DMS53 treated with DMSO at 0.1 percent for 48 hours (cell line): ENCODE measurements at regions not wholly inside any gene's neighbourhood (a gene's known extent, or its start where the extent isn't known, plus 50 kb on each side); places are given as distances from the start of the nearest gene placed in this dataset.

Experiments
- DNase-seq: peaks from one replicate; lab custom pipeline; 2025; ENCODE audit not compliant: unreplicated experiment; lab: John Stamatoyannopoulos, UW

DNA sequence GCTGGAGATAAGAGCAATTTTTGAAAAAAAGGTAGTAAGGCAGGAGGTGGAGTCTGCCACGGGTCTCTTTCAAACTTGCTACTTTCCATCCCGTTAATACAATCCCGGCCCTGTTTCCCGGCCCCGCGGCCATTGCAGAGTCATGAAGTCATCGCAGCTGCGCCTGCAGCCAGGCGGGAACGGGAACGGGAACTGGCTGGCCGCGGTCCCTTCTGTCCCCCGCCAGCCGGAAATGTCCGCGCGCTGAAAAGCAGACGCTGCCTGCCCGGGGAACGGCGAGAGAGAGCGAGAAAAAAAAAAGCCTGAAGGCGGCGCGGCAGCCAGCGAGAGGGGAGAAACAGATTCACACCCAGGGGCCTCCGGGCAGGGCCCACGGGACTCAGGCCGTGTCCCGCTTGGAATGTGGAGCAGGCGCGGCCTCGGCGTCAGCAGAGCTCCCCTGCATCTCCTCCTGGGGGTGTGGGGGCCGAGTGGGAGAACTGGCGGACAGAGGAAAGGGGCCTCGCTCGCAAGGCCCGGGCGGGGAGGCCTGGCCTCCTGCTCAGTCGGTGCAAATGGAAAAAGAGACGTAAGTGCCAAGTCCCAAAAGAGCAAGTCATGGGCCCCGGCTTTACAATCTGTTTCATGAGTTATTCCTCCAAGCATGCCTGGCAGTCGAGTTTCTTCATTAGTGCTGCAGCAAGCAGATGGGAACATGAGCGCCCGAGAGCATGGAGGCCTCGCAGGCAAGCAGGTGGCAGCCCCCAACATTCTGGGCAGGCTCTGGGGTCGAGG lies 201.2 kb upstream of the GAS1 start:
- peak; percentile 17 for DNase-seq

DNA sequence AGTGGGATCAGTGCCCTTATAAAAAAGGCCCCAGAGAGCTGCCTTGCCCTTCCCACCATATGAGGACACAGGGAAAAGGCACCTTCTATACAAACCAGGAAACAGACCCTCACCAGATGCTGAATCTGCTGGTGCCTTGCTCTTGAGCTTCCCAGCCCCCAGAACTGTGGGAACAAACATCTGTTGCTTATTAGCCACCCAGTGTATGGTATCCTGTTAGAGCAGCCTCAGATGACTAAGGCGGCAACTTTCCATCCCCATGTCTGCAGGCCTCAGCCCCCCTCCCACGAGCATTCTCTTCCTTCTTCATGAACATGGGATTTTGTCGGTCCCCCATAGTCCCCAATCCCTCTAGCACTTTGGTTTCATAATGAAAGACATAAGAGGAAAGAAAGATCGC lies 202.5 kb upstream of the GAS1 start:
- no peak for DNase-seq

DNA sequence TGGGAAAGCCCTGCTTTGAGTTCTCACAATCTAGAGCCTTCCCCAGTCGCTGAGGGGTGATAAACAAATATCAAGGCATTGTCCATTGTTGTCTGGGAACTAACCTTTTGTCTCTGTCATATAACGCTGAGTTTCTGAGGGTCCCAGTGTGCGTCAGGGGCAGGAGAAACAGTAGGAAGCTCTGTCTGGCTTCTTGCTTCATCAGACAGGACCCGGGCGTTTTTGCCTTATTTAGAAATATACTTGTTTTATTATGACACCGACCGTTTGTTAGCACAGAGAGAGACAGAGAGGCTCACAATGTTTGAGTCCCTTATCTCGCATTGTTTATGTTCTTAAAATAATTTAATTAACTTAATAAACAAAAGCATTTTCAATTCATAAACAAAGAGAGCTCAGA lies 204.9 kb upstream of the GAS1 start:
- no peak for DNase-seq

DNA sequence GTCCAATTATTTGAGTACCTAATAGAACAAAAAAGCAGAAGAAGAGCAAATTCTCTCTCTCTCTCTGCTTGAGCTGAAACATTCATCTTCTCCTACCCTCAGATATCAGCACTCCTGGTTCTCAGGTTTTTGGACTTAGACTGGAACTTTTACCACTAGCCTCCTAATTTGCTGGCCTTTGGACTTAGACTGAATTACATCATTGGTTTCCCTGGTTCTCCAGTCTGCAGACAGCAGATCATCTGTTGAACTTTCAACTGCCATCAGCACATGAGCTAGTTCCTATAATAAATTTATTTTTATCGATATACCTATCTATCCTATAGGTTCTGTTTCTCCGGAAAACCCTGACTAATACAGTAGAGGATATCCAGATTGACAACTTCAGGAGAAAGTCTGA lies 208.9 kb upstream of the GAS1 start:
- DNase-seq = no peak

DNA sequence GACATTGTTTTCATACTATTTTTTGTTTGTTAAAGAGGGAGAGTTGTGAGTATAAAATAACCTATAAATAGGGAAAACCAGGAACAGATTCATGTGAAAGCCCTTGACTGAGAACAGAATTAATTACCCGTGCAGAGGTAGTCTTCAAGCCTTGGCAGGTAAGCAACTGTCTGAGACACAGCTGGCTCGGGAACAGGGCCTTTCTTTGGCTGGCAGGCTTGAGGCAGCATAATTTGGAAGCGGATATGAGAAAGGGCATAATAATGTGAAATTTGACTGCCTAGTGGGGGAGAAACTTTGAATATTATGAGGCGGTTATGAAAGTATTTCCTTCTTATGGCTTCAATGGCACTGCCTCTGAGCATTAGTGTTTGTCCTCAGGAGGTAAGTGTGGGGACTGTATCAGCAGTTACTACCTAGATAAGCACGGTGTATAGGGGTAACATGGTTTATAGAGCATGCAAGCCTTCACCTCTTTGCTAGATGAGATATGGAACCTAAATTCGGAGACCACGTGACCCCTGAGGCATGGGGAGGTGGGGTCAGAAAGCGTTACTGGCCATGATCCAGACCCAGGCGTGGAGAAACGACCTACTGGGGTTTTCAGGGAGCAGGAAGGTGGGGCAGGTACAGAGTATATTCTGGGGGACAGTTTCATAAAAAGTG lies 210.2 kb upstream of the GAS1 start:
- DNase-seq = no peak

DNA sequence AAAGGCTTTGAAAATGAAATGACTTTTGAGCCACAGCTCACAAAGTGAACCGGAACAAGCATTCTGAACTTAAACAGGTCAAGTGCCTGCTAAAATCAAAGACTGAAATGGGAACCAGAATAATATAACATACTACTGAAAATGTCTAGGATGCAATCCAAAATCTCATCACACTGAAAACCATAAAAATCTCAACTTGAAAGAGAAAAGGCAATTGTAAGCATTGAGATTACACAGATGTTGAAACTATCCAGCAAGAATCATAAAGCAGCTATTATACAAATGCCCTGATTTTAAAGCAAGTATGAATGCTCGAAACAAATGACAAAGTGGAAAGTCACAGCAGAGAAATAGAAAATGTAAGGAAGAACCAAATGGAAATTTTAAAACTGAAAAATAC lies 211.5 kb upstream of the GAS1 start:
- no peak for DNase-seq

DNA sequence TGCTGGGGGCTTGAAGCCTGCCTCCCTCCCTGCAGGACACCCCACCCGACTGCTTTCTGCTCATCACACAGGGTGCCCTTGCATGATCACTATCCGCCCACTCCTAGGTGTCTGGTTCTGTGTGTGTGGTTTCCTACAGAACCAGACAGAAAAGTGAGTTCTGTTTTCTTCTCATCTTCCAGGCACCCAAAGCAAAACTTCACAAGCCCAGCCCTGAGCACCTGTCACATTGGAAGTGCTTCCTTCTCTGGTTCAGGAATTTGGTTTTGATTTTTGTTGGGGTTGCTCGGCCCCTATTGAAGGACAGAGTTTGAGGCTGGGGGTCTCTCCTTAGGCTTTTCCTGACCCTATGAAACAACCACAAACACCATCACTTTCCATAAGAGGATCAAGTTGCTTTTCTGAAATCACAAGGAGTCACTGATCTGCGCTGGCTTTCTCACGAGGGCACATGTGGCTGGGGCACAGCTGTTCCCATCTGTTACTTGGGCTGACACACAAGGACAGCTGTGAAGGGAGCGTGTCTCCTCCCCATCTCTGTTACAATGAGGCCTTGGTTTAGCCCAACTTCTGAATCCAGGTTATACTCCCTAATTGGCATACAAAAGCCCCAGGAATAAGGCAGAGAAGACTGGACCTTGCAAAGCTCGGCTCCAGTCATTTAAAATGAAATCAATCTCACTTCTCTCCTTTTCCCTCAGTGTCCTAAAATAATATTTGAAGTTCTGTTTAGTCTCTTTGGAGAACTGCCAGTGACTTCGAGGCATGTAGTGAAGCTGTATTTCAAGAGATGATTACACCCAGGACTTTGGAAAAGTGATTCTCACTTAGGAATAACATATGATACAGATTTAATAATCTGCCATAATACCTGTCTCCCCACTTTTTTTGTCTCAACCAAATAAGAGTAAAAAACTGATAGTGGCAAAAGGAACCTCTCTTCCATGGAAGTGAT lies 213.1 kb upstream of the GAS1 start:
- DNase-seq = no peak

DNA sequence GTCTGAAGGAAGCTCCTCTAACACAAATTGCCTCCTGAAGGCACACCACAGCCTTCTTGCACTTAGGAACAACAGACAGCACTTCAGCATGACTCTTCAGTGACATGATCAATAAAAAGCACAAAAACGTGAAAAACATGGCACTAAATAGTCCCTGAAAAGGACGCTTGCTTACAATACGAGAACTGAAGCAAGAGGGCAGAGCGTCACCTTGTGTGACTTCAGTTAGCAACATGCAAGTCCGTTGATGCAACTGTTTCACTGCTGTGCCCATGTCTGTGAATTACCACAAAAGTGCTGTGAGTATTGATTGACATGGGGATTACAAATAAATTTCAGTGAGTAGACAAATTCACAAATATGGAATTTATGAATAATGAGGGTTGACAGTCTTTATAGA lies 219.9 kb upstream of the GAS1 start:
- DNase-seq = no peak

DNA sequence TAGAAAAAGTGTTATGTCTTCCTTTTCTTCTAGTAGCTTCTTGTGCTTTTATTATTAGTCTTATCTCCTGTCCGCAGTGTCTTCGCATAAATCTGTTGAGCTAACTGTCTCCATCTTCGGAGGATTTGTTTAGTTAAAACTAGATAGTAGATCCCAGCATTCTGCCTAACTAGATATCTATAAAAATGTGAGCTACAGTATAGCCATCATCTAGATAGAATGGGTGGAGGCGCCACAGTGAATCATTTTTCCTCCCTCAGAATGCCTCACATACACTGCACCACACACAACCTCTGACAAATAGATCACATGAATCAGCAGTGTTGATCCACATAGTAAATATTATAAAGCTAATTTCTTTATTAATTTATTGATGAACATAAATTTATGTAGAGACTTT lies 220.3 kb upstream of the GAS1 start:
- no peak for DNase-seq

DNA sequence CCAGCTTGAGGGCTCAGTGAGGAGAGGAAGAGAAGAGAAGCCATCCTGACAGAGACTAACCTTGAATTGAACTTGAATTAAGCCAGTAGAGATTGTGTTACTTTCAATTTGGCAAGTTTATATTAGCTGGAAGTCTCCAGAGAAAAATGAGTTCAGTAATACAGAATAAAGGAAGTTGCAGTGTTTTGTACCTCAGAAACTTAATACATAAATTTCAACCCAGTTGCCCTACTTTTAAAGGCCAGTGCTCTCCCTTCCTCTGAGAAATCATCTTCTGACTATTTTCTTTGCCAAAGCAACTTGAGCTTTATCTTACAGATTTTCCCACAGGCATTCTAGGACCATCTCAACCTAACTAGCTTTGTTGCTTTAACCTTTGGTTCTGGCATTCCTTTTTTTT lies 231.0 kb upstream of the GAS1 start:
- DNase-seq = no peak

DNA sequence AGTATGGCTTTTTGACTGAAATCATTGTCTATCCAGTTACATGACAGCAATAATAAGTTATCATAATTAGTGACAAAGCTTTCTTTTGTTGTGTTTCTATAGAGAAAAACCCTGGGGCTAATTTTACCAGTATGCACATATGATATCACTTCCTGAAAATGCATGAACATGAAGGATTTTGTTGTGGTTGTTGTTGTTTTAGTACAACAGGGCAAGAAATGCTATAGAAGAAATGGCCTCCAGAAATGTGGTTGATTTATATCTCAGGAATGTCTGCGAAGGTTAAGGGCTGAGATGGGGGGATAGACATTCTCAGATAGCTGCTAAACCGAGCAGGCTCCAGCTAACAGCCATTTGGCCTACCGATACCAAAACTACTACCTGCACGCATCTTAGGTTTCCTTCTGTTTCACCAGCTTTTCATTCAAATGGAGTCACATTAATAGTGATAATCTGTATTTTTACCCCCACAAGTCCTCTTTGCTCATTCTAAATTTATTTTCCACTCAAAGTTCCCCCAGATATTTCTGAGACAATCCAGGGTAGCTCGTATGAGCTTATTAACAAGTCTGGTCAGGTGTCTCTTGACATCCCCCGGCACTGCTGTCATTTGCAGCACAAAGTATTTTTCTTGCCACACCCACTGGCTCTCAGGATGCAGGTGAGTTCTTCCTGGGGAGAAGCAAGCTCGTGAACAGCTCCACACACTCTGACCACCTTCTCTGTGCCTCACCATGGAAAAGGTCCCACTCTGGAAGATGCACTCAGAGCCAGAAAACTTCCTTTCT lies 232.4 kb upstream of the GAS1 start:
- DNase-seq = no peak

DNA sequence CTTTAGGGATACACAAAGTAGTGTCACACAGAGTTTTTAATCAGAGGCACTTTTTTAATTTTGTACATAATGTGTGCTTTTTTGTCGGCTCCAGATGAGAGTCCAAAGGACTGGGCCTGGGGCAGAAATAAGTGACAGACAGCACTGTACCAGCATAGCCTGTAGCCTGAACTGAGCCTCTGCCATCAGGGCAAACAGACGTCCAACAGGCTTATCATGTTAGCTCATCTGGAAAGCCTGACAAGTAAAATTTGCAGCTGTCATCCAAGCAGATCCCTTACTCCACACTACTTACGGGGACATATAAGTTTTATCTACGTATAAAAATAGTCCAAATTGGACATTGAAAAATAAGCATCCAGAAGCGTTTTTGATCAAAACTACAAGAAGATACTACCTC lies 233.1 kb upstream of the GAS1 start:
- DNase-seq = no peak

DNA sequence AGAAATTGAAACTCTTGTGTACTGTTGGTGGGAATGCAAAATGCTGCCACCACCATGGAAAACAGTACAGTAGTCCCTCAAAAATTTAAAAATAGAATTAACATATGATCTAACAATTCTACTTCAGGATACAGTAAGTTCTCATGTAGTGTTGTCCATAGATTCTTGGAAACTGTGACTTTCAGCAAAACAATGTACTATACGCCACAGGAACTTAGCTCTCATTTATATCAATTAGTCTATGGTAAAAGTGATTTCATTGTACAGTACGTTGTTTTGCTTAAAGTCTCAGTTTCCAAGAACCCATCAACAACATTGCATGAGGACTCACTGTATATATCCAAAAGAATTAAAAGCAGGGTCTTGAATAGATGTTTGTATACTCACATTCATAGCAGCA lies 233.5 kb upstream of the GAS1 start:
- no peak for DNase-seq

DNA sequence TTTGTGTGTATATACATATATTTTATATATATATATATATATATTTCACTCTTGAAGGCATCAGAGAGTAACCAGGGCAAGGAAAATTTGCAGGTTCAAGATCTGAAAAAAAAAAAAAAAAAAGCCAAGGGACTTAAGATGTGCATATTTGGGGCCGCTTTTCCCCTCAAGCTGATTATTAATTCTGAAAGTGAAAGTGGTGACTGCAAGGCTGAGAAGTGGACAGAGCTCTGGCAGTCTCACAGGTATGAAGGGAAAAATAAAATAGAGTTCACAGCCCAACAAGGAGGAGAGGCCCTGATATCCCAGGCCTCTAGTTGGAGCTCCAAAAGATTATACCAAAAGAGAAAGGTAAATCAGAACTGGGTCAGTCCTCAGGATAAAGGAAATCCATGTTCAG lies 234.4 kb upstream of the GAS1 start:
- no peak for DNase-seq

DNA sequence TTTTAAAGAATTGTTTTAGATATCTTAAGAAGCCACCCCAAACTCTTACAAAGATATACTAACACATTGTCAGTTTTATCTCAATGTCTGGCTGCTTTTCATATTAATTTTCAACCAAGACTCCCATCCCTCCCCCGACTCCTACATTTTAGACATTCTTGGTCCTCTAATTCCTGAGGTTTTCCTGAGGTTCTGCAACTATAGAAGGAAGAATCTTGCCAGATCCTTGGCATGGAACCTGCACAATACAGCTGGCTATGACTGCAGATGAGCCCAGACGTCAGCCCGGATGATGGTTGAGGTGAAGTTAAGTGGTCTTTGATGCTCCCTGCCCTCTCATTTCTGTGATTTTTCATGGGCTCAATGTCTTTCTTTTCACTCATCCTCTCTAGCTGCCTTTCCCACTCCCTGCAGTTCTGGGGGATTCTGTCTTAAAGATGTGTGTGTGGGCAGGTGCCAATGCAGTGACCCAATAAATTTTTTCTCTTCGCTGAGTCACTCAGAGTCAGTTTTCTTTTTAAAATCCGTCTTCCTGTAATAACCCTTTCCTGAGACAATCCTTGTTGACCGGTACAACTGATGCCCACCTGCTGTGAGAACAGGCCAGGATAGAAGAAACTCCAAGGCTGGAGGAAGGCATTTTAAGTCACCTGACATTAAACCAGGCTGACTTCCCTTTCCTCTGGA lies 237.8 kb upstream of the GAS1 start:
- no peak for DNase-seq

DNA sequence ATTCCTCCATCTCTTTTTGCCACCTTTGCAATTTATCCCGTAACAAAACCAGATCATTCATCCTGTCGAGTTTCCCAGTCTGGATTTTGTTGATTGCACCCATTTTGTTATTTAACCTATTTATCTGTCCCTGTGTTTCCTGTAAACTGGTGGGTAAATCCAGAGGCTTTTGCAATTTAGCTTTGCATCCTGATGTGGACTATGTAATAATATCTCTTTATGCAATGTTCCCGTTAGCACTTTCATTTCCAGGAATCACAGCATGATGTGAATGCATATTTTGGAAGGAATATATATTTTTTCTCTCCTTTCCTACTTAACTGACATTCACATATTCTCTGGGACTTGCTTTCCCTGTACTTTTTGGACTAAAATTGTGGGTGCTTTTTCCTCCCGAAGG lies 240.3 kb upstream of the GAS1 start:
- no peak for DNase-seq

DNA sequence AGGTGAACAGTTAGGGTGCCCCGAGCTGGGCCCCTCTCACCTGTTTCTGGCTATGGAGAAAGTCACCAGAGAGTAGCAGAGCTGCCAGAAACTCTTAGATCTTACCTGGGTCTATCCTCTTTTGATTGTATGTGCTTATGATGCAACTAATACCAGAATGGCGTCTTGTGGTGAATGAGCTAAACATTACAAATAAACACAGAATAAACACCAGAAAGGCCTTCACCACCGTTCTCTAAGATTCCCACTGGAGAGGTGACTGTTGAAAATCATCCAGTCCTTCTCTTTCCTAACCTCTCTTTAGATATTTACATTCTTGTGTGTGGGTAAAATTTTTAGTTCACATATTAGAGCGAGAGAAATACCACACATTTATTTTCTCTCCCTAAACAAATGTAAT lies 241.7 kb upstream of the GAS1 start:
- DNase-seq = no peak

DNA sequence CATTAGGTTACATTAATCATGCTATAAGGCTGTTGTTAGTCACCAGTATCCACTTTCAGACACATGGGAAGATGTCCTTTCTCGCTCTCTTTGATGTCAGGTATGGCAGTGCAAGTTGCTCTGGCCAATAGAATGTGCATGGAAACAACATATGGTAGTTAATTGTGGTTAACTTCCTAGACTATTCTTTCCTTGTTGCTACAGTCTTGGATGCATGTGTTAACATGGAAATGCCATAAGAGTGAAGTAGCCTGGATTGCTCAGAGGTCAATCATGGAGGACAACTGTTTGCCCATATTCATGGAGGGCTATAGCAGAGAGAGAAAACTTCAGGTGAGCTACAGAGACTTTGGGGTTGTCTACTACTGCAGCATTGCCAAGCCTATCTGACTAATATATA lies 245.8 kb upstream of the GAS1 start:
- no peak for DNase-seq

DNA sequence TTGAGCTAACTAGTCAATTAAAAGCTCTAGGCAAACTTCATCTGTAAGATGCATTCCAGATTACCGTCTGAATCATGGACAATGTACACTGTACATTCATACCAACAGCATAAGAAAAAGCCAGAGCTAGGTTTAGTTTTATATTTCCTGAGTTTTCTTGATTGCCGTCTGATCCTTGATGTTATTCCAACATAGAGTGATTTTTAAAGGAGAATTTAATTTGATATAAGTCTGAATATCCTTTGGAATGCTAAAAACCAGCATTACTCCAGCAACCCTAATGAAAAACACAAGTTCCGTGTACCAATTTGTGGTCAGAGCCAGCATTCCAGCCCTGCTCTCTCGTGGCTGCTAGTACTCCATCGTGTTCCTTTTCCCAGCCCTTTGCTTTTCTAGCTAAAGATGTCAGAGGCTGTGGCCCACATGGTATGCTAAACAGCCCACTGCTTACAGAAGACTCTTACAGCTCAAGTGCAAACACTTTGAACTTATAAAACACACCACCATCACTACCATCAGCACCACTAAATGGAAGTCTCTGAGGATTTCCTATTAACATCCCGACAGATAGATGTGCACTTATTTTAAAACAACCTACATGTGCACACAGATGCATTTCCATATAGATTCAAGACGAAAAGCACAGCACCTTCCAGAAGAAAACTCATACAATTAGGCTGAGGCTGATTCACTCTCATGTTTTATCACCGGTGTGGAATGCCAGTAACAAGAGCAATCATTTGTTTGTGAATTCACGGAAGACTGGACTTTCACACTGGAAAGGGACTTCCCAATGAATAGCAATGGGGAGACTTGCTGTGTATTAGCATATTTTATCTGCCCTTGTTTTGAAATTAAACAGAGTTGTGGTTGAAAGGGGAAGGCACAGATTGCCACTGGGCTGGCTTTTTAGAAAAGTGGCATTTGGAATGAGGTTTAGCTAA lies 246.9 kb upstream of the GAS1 start:
- no peak for DNase-seq
